HG03354 (cell line): ENCODE measurements at regions not wholly inside any gene's neighbourhood (a gene's known extent, or its start where the extent isn't known, plus 50 kb on each side); places are given as distances from the start of the nearest gene placed in this dataset.

Experiments
- ATAC-seq: cut with Tn5 transposase; IDR thresholded peaks from one replicate; pipeline ENCODE4 v1.9.1; 2021; ENCODE audit warnings: mild to moderate bottlenecking; ENCODE audit not compliant: unreplicated experiment, poor library complexity, severe bottlenecking

GRCh38 chr1:13918862-13919261 is 218.9 kb downstream of the PRDM2 start:
- ATAC-seq: no peak

- ATAC-seq: no peak
These were observed 221.2 kb downstream of the PRDM2 start for GRCh38 chr1:13921190-13921589.

GRCh38 chr1:13922466-13923110 is 222.6 kb downstream of the PRDM2 start:
- ATAC-seq: no peak

GRCh38 chr1:13926556-13926955 is 226.6 kb downstream of the PRDM2 start:
- ATAC-seq: no peak

- no peak for ATAC-seq
These were observed 227.7 kb downstream of the PRDM2 start for GRCh38 chr1:13927736-13928135.

GRCh38 chr1:13929313-13929712 is 229.3 kb downstream of the PRDM2 start:
- ATAC-seq: no peak

GRCh38 chr1:13930151-13930550 is 230.2 kb downstream of the PRDM2 start:
- no peak for ATAC-seq

- no peak for ATAC-seq
These were observed 231.2 kb downstream of the PRDM2 start for GRCh38 chr1:13931226-13931625.

GRCh38 chr1:13935336-13935735 is 235.3 kb downstream of the PRDM2 start:
- no peak for ATAC-seq

- ATAC-seq: no peak
These were observed 241.3 kb downstream of the PRDM2 start for GRCh38 chr1:13941315-13941714.

GRCh38 chr1:13943055-13943454 is 243.1 kb downstream of the PRDM2 start:
- ATAC-seq: no peak

- ATAC-seq: no peak
These were observed 245.9 kb downstream of the PRDM2 start for GRCh38 chr1:13945856-13946255.

GRCh38 chr1:13947658-13948057 is 247.7 kb downstream of the PRDM2 start:
- ATAC-seq: no peak

- no peak for ATAC-seq
These were observed 248.4 kb downstream of the PRDM2 start for GRCh38 chr1:13948396-13948795.

GRCh38 chr1:13948888-13949391 is 249.0 kb downstream of the PRDM2 start:
- no peak for ATAC-seq

GRCh38 chr1:13949546-13949945 is 249.6 kb downstream of the PRDM2 start:
- ATAC-seq: no peak

- ATAC-seq: no peak
These were observed 250.6 kb downstream of the PRDM2 start for GRCh38 chr1:13950637-13951036.

GRCh38 chr1:13951793-13952751 is 252.1 kb downstream of the PRDM2 start:
- no peak for ATAC-seq

GRCh38 chr1:13952985-13953384 is 253.0 kb downstream of the PRDM2 start:
- ATAC-seq: no peak

GRCh38 chr1:13956393-13956792 is 256.4 kb downstream of the PRDM2 start:
- ATAC-seq: no peak
